Progenitor cell of endocrine pancreas (in vitro differentiated cells): ENCODE measurements at regions not wholly inside any gene's neighbourhood (a gene's known extent, or its start where the extent isn't known, plus 50 kb on each side); places are given as distances from the start of the nearest gene placed in this dataset. TPM values are rescaled to one million over a fixed set of nuclear protein-coding genes. Genes with fewer than 3 reads are reported as not detected.

Experiments used
- DNase-seq: peaks from one replicate; pipeline ENCODE4 v3.0.0; 2021; ENCODE audit warnings: low spot score; ENCODE audit not compliant: unreplicated experiment
- H3K27ac Mint-ChIP-seq: 2 replicates; pipeline ENCODE4 v1.8.0; 2021; ENCODE audit warnings: mild to moderate bottlenecking, moderate library complexity, mixed read lengths
- H3K27me3 Mint-ChIP-seq: 2 replicates; pipeline ENCODE4 v1.8.0; 2021; ENCODE audit warnings: mixed read lengths
- H3K36me3 Mint-ChIP-seq: 2 replicates; pipeline ENCODE4 v1.8.0; 2022; ENCODE audit warnings: mixed read lengths; ENCODE audit not compliant: insufficient read depth
- H3K4me1 Mint-ChIP-seq: 2 replicates; pipeline ENCODE4 v1.8.0; 2021; ENCODE audit warnings: low read depth, mixed read lengths
- H3K4me3 Mint-ChIP-seq: 2 replicates; pipeline ENCODE4 v1.8.0; 2021; ENCODE audit warnings: low read depth, mild to moderate bottlenecking, moderate library complexity, mixed read lengths
- H3K9me3 Mint-ChIP-seq: 2 replicates; pipeline ENCODE4 v1.8.0; 2021; ENCODE audit warnings: low read depth, mixed read lengths
- microRNA-seq: library from miRNA; unstranded; fragments of <30 nt; microRNA quantifications from one replicate; pipeline ENCODE4 v1.1.0, GENCODE V29; 2020; ENCODE audit warnings: borderline number of aligned reads; ENCODE audit not compliant: unreplicated experiment
- TF ChIP-seq, protein P1 (sequence below): fragments of 200-600 bp; sonication (generic); IDR thresholded peaks from one replicate; pipeline ENCODE4 v1.5.0; 2021; ENCODE audit warnings: antibody characterized with exemption, mild to moderate bottlenecking; ENCODE audit not compliant: unreplicated experiment

- Mint-ChIP-seq H3K9me3 (no peaks in the 10 kb centered on the region), H3K27ac (no peak overlapping the region), H3K27me3 (no peaks in the 10 kb centered on the region), H3K4me3 (no peak overlapping the region), H3K36me3 (no peaks in the 10 kb centered on the region), H3K4me1 (peaks cover 3% of the 10 kb centered on the region)
- DNase-seq: no peak
- TF ChIP-seq, protein P1, sequence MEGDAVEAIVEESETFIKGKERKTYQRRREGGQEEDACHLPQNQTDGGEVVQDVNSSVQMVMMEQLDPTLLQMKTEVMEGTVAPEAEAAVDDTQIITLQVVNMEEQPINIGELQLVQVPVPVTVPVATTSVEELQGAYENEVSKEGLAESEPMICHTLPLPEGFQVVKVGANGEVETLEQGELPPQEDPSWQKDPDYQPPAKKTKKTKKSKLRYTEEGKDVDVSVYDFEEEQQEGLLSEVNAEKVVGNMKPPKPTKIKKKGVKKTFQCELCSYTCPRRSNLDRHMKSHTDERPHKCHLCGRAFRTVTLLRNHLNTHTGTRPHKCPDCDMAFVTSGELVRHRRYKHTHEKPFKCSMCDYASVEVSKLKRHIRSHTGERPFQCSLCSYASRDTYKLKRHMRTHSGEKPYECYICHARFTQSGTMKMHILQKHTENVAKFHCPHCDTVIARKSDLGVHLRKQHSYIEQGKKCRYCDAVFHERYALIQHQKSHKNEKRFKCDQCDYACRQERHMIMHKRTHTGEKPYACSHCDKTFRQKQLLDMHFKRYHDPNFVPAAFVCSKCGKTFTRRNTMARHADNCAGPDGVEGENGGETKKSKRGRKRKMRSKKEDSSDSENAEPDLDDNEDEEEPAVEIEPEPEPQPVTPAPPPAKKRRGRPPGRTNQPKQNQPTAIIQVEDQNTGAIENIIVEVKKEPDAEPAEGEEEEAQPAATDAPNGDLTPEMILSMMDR: no peak
Measured at GRCh38 chr21:20942523-20942922, 55.7 kb upstream of the NCAM2 start.

GRCh38 chr21:20943561-20943997 is 54.6 kb upstream of the NCAM2 start:
- H3K4me1 Mint-ChIP-seq: peaks cover 3% of the 10 kb centered on the region
- no peaks in the 10 kb centered on the region for H3K27me3 Mint-ChIP-seq
- H3K27ac Mint-ChIP-seq: no peak overlapping the region
- no peaks in the 10 kb centered on the region for H3K36me3 Mint-ChIP-seq
- TF ChIP-seq, protein P1: no peak
- no peak for DNase-seq
- no peaks in the 10 kb centered on the region for H3K9me3 Mint-ChIP-seq
- no peak overlapping the region for H3K4me3 Mint-ChIP-seq

DNA sequence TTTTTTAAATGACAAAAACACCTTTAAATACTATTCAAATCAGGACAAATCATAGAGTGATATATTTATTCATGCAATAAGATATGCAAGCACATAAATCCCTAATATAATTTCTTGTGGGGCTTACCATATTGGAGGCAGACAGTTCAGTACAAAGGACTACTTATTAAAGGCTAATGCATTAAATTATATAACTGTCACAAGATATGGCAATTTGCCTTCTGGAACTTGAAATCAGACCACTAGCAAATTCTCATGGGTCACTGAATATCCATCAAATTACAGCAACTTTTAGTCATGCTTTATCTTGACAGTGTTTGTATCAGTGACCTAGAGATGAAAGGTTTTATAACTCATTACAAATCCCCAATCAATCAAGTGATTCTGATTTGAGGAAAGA is 54.1 kb upstream of the NCAM2 start:
- TF ChIP-seq, protein P1: no peak
- Mint-ChIP-seq H3K4me1 (peaks cover 3% of the 10 kb centered on the region), H3K27me3 (no peaks in the 10 kb centered on the region), H3K27ac (no peak overlapping the region), H3K36me3 (no peaks in the 10 kb centered on the region), H3K9me3 (no peaks in the 10 kb centered on the region), H3K4me3 (no peak overlapping the region)
- no peak for DNase-seq

- Mint-ChIP-seq H3K4me3 (no peak overlapping the region), H3K9me3 (no peaks in the 10 kb centered on the region), H3K4me1 (peaks cover 3% of the 10 kb centered on the region), H3K27ac (no peak overlapping the region), H3K27me3 (no peaks in the 10 kb centered on the region), H3K36me3 (no peaks in the 10 kb centered on the region)
- no peak for DNase-seq
- TF ChIP-seq, protein P1: no peak
Measured at GRCh38 chr21:20946701-20947100, 51.5 kb upstream of the NCAM2 start.

Small RNAs in the stretch of these regions (microRNA-seq; reads per million reads assigned to microRNA genes)
- not detected for gene MIR548X
